Hindlimb muscle (tissue), 1 donor: ENCODE measurements at regions not wholly inside any gene's neighbourhood (a gene's known extent, or its start where the extent isn't known, plus 50 kb on each side); places are given as distances from the start of the nearest gene placed in this dataset.

Source experiments
- DNase-seq: peaks from one replicate; pipeline ENCODE4 v3.0.0-alpha.2; 2013

GRCh38 chr1:36542024-36542961 lies 59.6 kb upstream of the CSF3R start:
- DNase-seq: no peak

DNA sequence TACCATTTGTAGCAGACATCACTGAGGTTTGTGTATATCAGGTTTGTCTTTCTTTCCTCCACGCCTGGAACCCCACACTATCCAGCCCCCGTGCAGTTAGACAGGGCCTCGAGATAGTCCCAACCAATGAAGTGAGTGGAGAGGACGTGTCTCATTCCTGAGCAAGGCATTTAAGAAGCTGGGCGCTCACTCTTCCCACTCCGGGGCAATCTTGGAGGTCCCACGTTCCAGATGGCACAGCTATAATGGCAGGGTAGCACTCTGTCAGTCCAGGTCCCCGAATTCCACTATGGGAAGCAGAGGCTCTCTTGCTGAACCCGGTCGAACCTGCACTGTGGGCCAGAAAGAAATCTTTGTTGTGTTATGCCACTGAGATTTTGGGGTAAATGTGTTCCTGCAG lies 57.3 kb upstream of the CSF3R start:
- no peak for DNase-seq

DNA sequence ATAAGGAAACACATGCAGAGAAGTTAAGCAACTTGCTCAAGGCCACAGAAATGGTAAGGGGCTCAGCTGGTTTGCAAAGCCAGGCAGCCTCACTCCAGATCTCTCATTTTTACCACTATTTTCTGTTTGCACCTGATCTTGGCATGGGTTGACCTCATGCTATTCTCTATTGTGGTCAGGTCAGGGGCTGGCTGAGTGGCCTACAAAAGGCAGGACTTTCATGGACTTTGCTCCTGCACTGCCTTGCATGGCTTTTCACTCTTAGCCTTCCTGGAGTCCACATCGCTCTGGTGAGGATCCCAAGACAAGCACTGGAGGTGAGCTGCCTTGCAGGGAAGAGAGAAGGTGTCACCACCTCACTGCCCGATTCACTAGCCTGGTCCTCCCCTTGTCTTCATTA lies 56.8 kb upstream of the CSF3R start:
- DNase-seq: no peak

DNA sequence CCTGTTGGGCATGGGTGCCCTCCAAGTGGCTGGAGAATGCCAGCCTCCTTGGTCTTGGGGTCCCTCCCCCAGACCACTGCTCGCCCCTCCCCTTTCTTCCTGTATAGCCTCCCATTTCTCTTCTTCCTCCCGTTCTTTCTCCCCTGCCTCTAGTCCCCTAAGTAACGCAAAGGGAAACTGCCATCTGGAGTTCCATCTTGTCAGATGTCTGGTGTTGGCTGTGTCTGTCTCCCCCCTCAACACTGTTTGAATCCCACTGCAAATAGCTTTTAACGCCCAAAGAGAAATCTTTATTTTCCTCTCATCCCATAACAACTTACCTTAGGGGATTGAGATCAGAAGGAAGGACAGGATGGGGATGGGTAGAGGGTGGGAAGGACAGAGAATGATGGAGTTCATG lies 55.3 kb upstream of the CSF3R start:
- no peak for DNase-seq

GRCh38 chr1:36537190-36537768 lies 54.6 kb upstream of the CSF3R start:
- DNase-seq: no peak

DNA sequence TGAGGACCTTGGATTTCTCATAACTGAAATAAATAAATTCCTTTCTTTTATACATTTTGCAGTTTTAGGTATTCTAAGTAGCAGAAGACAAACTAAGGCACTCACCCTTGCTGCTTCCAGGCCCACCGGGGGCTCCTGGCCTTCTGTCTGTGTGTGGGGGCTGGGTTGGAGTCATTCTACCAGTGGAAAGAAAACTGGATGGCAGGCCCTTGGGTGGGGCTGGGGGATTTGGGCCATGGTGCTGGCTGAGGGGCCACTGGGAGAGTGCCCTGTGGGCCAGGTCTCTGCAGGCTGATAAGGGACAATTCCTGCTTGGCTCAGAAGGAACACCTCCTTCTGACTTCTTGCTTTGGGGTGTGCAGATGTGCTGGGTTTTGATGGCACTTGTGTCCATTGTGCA lies 54.0 kb upstream of the CSF3R start:
- DNase-seq: no peak

DNA sequence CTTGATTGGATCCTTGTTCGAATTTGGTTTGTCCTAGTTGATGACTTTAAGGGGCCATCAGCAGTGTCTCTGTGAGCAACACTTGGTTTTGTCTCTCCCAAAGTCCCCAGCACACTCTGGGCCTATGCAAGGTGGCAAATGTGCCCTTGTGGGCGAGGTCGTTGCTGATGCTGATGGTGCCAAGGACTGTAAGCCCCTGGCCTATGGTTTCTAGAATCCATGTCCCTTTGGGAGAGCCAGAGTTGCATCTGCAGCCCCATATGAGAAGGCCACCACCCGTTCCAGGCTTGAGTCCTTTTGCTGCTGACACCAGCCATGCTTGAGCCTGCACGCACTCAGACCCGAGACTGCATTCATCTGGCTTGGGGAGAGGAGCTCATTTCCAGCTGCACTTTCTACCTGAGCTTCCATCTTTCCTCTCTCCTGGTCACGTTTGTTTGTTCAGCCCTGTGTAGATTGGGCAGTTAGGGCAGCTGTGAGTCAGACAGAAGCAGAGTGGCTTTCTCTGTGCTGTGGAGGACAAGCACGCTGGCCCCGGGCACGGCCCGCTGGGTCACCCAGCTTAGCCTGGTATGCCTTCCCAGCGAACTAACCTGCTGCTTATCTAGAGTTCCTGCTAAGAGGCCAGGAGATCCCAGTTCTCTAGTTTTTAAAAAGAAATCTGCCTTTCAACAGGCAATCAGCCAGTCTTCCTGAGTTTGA lies 52.1 kb upstream of the CSF3R start:
- no peak for DNase-seq

DNA sequence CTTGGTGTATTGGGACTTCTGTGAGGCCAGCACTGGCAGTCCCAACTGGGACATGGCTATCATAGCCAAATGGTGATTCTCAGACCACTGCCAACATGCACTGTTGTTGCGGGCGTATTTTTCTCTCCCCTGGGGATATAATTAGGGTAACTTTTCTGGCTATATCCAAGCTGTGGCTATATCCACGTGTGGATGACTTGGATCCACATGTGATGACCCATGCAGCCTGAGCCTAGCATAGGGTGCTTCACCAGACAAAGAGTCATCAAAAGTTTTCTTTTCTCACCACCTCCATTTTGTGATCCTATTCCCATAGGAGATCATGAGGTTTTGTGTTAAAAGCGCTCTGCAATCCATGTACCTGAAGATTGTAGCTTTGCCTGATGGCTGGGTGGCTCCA lies 51.2 kb upstream of the CSF3R start:
- no peak for DNase-seq

DNA sequence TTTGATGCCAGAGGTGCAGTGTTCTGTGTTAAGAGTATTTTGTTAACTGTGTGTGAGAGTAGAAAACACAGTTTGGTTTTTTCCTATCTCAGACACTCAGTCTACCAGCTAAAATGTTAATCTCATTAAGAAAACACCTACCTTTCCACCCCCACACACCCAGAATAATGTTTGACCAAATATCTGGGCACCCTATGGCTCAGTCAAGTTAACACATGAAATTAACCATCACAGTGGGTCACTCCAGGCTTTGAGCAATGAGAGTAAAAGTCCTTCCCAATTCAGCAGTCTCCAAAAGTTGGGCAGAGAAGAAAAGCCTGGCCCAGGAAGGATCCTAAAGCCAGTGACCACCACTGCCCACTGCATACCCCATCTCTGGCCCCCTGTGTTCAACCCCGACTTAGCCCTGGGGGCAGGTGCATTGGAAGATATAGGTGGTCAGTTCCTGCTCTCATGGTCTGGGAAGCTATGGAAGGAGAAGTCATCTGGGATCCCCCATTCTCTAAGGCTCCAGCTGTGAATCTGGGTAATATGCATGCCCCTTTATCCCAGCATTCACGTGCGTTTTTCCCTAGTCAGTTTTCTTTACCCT lies 50.2 kb upstream of the CSF3R start:
- no peak for DNase-seq
